Cardiac fibroblast (primary cell): ENCODE measurements at regions not wholly inside any gene's neighbourhood (a gene's known extent, or its start where the extent isn't known, plus 50 kb on each side); places are given as distances from the start of the nearest gene placed in this dataset.

Experiments used
- DNase-seq, 2 donors: peaks; one replicate each; pipeline versions ENCODE4 v3.0.0 to v3.0.0-alpha.2; 2010; ENCODE audit warnings: low read depth in 2 of 2
- H3K4me3 ChIP-seq, 2 donors: replicated peaks in 1 of 2; 1 replicate in 1 of 2; 2 replicates in 1 of 2; pipeline ENCODE4 v1.5.1; 2011; ENCODE audit warnings: low read depth in 2 of 2, low read length in 2 of 2, mild to moderate bottlenecking in 2 of 2, moderate library complexity in 1 of 2
- TF ChIP-seq, protein P1 (sequence below): IDR thresholded peaks from one replicate; pipeline ENCODE4 v1.5.1; 2011; ENCODE audit warnings: low read depth, mild to moderate bottlenecking, low read length, inconsistent platforms

DNA sequence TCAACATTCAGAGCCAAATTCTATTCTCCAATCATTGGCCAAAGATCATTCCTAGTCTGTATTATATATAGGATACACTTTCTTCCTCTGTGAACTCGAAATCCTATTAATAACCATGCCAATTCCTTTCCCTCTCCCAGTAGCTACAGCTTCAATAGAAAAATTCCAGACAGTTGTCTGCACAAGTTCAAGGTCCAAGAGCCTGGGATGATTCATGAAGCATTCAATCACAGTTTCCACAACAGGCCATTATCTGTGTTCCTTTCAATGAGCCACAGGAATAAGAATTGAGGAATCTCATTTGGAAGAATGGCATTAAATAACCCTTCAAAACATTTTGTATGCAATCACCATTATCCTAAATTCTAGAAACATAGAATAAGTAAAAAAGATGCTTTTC lies 437.4 kb downstream of the RMST start:
- no peak for DNase-seq
- TF ChIP-seq, protein P1, sequence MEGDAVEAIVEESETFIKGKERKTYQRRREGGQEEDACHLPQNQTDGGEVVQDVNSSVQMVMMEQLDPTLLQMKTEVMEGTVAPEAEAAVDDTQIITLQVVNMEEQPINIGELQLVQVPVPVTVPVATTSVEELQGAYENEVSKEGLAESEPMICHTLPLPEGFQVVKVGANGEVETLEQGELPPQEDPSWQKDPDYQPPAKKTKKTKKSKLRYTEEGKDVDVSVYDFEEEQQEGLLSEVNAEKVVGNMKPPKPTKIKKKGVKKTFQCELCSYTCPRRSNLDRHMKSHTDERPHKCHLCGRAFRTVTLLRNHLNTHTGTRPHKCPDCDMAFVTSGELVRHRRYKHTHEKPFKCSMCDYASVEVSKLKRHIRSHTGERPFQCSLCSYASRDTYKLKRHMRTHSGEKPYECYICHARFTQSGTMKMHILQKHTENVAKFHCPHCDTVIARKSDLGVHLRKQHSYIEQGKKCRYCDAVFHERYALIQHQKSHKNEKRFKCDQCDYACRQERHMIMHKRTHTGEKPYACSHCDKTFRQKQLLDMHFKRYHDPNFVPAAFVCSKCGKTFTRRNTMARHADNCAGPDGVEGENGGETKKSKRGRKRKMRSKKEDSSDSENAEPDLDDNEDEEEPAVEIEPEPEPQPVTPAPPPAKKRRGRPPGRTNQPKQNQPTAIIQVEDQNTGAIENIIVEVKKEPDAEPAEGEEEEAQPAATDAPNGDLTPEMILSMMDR: no peak
- H3K4me3 ChIP-seq: no peak overlapping the region

DNA sequence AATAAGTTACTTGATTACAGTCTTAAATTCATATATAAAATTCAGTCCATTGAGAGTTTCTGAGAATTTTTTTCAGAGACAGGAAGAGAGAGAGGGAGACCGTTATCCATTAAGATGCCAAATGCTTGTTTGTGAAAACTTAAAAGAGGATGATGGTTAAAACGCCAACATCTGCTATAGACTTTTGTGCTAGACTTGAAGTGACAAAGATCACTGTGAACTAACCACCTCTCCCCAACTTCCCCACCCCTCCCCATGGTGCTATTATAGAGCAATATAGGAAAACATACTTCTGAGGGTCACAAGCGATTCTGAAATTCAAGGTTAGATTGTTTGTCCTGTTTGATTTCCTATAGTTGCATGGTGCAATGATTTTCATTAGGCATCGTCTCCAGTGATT lies 440.8 kb downstream of the RMST start:
- no peak for DNase-seq
- no peak overlapping the region for H3K4me3 ChIP-seq

DNA sequence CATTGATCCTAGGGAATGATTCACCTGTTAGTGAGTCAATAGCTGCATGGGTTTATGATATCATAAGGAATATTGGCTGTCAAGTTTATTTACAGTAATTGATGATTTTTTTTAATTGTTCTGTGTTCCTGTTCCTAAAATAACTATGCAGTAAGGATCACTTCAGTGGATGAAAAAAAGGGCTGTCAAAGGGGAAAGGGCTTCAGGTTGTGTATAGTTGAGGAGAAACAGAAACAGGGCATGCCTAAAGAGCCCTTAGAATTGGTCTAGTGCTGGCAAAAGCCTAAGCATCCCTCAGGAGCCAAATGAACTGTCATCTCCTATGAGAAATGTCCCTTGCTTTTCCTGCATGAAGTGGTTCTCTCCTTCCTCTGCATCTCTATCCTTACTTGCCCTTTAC lies 444.9 kb downstream of the RMST start:
- no peak overlapping the region for H3K4me3 ChIP-seq
- DNase-seq: no peak
- TF ChIP-seq, protein P1: no peak

More for the DNA sequence above, 440.8 kb downstream of the RMST start:
- TF ChIP-seq, protein P1: no peak

DNA sequence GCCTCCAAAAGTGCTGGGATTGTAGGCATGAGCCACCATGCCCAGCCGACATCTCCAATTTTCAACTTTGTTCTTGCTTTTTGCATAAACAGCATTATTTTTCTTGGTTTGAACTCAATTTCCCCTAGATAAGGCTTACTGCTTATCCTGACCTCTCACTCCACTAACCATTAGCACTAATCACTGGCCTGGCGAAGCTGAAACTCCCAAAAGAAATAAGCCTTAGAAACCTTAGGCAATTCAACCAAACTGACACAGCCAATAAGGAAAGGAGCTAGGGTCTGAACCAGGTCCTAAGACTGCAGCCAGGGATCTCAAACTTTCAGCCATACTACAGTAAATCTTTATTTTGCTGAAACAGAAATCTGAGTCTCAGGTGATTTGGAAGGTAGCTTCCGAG lies 448.0 kb downstream of the RMST start:
- no peak overlapping the region for H3K4me3 ChIP-seq
- TF ChIP-seq, protein P1: no peak
- DNase-seq: no peak

DNA sequence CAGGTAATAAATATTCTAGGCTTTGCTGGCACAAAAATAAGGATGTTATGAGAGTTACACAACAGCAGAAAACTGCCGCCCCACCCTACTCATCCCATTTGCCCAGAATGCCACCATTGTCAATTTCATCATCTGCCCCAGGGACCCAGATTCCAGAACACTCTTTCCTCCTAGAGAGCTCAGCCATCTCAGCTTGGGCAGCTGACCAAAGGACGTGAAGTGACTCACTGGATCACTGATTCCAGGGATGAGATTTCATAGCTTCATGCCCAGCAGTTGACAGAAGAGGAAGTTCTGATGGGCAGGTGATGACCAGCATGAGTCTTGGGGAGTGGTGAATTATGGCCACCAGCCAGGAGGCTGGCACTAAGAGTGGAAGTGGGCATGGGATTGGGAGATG lies 450.3 kb downstream of the RMST start:
- DNase-seq: no peak
- no peak overlapping the region for H3K4me3 ChIP-seq
- TF ChIP-seq, protein P1: no peak

DNA sequence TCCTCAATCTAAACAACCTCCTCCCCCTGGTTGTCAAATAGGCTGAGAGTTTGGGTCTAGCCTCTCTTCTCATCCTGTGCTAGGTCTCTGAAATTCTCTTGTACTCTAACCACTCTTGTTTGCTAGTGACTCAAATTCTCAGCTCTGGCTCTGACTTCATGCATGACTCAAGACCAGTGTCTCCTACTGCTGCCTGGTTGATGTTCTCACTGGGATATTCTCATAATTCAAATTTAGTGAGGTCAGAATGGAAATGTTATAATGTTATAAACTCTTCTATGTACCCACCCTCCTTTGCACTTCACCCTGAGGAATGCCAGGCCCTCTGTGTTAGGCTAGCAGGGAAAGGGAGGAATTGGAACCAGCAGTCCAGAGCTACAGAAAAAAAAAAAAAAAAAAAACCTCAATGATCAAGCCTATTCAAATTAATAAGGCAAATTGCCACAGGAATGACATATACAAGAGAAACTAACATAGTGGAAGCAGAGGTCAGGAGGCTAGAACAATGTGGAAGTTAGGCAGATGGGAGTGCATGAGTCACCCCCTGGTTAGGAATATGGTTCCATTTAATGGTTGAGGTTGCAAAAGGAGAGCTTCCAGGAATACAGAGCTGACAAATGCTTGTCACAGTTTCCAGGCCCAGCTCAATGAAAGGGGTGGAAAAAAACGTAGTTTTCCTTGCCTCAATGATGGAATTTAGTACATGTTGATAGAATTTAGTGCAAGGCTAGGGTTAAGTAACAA lies 459.5 kb downstream of the RMST start:
- H3K4me3 ChIP-seq: no peak overlapping the region
- peak; percentile 37 to 47 for DNase-seq
- TF ChIP-seq, protein P1: no peak

DNA sequence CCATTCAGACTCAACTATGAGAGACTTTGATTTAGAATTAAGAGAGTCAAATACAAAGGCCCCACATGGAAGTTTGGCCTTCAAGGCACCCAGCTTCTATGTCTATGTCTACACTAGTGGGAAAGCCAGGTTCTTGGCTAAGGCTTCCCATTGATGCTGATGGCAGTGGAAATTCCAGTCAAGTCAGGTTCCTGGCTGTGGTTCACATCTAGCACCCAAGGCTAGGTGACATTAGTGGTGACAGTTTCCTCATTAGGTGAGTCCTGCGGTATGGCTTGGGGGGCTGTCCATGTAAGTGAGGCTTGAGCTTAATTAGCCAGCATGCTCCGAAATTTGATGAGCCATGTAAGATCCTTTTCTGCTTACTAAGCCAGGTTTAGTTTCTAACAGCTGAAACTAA lies 460.9 kb downstream of the RMST start:
- no peak overlapping the region for H3K4me3 ChIP-seq
- no peak for DNase-seq
- TF ChIP-seq, protein P1: no peak
